GM23248 (cell line): ENCODE measurements at regions not wholly inside any gene's neighbourhood (a gene's known extent, or its start where the extent isn't known, plus 50 kb on each side); places are given as distances from the start of the nearest gene placed in this dataset.

Experiments used
- DNase-seq: peaks from one replicate; pipeline ENCODE4 v3.0.0-alpha.2; 2015
- H2AFZ ChIP-seq: fragments of 200-600 bp; sonication (generic); 2 replicates; pipeline ENCODE4 v1.6.1; 2016; ENCODE audit warnings: antibody characterized with exemption
- H3F3A ChIP-seq: fragments of 200-600 bp; sonication (generic); 2 replicates; pipeline ENCODE4 v1.6.1; 2016; ENCODE audit warnings: mild to moderate bottlenecking, antibody characterized with exemption, mixed run types; ENCODE audit not compliant: insufficient read depth
- H3K27ac ChIP-seq: fragments of 200-600 bp; sonication (generic); 2 replicates; pipeline ENCODE4 v1.5.1; 2016; ENCODE audit warnings: mild to moderate bottlenecking
- H3K27me3 ChIP-seq: fragments of 200-600 bp; sonication (generic); replicated peaks from 2 replicates; pipeline ENCODE4 v1.6.1; 2016; ENCODE audit warnings: mild to moderate bottlenecking; ENCODE audit not compliant: insufficient read depth
- H3K36me3 ChIP-seq: fragments of 200-600 bp; sonication (generic); 2 replicates; pipeline ENCODE4 v1.6.1; 2016; ENCODE audit warnings: low read depth, mild to moderate bottlenecking
- H3K4me1 ChIP-seq: fragments of 200-600 bp; sonication (generic); 2 replicates; pipeline ENCODE4 v1.6.1; 2016; ENCODE audit warnings: mild to moderate bottlenecking; ENCODE audit not compliant: insufficient read depth
- H3K4me2 ChIP-seq: fragments of 200-600 bp; sonication (generic); one replicate; pipeline ENCODE4 v1.6.1; 2016; ENCODE audit warnings: mild to moderate bottlenecking; ENCODE audit not compliant: unreplicated experiment
- H3K4me3 ChIP-seq: fragments of 200-600 bp; sonication (generic); 2 replicates; pipeline ENCODE4 v1.5.1; 2016; ENCODE audit warnings: mild to moderate bottlenecking
- H3K79me2 ChIP-seq: fragments of 200-600 bp; sonication (generic); 2 replicates; pipeline ENCODE4 v1.6.1; 2016; ENCODE audit warnings: mild to moderate bottlenecking; ENCODE audit not compliant: insufficient read depth
- H3K9ac ChIP-seq: fragments of 200-600 bp; sonication (generic); 2 replicates; pipeline ENCODE4 v1.6.1; 2016; ENCODE audit warnings: mild to moderate bottlenecking
- H3K9me2 ChIP-seq: fragments of 200-600 bp; sonication (generic); 2 replicates; pipeline ENCODE4 v1.6.1; 2016; ENCODE audit warnings: mixed run types, mild to moderate bottlenecking, moderate library complexity; ENCODE audit not compliant: insufficient read depth
- H3K9me3 ChIP-seq: fragments of 200-600 bp; sonication (generic); one replicate; pipeline ENCODE4 v1.6.1; 2017; ENCODE audit warnings: low read depth
- H4K20me1 ChIP-seq: fragments of 200-600 bp; sonication (generic); 2 replicates; pipeline ENCODE4 v1.6.0; 2016; ENCODE audit not compliant: insufficient read depth
- EZH2 ChIP-seq: fragments of 200-600 bp; sonication (generic); IDR thresholded peaks from 2 replicates; pipeline ENCODE4 v1.6.1; 2018; ENCODE audit warnings: antibody characterized with exemption, mild to moderate bottlenecking; ENCODE audit not compliant: insufficient read depth, poor library complexity, severe bottlenecking
- EZH2phosphoT487 ChIP-seq: fragments of 200-600 bp; sonication (generic); IDR thresholded peaks from 2 replicates; pipeline ENCODE4 v1.6.1; 2018; ENCODE audit warnings: antibody characterized with exemption, moderate library complexity, mild to moderate bottlenecking, low read depth; ENCODE audit not compliant: insufficient read depth
- WGBS, 2 experiments: methylation state at CpG; one replicate each; pipeline ENCODE4 v1.1.6; 2015 to 2017; ENCODE audit warnings: low lambda C conversion rate in 2 of 2, low coverage in 1 of 2; ENCODE audit errors: missing lambda C conversion rate in 2 of 2; 5-methylcytosine and 5-hydroxymethylcytosine counted together
- in situ Hi-C: fragments of 300-500 bp; cut with MboI; formaldehyde crosslinking; loops from 2 replicates; pipeline ENCODE4 v1.15.0; 2020

DNA sequence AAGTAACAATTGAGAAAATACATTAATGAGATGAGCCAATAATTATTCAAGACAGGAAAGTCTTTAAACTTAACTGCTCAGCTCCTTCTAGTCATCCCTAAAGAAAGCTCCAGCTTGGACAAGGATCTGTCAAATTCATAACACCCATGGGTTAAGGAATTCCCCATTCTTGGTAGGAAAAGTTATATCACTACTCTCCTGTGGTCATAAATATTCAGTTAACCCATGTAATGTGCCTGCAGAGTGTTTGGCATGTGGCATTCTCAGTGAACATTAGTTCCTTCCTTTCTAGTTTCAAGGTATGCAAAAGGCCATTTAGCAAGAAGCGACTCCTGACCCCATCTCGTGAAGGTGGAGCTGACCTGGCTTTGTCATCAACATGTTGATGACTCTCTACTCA is 76.7 kb upstream of the VCAM1 start:
- TF ChIP-seq EZH2 (no peak), EZH2phosphoT487 (no peak)
- WGBS, 2 experiments = 77 to 91% methylated on average over 2 of the region's 2 CpGs
- Histone ChIP-seq H3K4me1 (no peaks in the 10 kb centered on the region), H3K79me2 (no peaks in the 10 kb centered on the region), H3K27ac (no peak overlapping the region), H3K4me3 (no peak overlapping the region), H3K9me3 (no peaks in the 10 kb centered on the region), H3F3A (no peaks in the 10 kb centered on the region), H4K20me1 (no peaks in the 10 kb centered on the region), H2AFZ (no peak overlapping the region), H3K9me2 (no peaks in the 10 kb centered on the region), H3K9ac (no peak overlapping the region), H3K4me2 (no peak overlapping the region), H3K36me3 (no peaks in the 10 kb centered on the region), H3K27me3 (no peaks in the 10 kb centered on the region)
- DNase-seq = no peak
- in situ Hi-C loops = no loop called here

DNA sequence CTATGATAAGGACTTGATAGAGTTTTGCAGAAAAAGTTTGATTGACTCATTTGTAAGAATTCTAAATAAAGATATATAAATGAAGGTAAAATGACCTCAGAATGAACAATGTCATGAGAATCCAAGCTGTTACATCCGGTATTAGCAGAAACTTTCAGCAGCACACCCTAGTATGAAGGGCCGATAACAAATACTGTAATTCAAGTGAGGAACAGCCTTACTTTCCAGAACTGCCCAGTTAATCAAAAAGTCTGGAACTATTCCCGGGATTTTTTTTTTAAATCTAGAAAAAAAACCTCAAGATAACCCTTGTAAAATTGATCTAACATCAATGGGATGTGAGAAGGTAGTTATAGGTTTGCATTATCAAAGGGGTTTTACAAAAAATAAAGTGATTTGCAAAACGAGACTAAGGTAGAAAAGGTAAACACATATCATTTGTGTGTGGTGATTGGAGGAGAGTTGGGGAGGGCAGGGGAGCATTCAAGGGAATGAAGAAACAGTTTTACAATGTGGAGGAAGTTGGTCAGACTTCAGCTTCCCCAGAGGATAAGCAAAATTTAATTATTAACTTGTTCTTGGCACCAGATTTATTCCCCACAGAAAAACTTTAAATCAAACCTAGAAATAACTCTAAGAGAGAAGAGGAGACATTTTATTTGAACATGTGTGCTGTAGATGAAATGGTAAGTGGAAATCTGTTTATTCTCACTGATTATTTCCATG is 75.9 kb upstream of the VCAM1 start:
- H3K27me3 ChIP-seq = no peaks in the 10 kb centered on the region
- no peaks in the 10 kb centered on the region for H3K9me2 ChIP-seq
- H3K79me2 ChIP-seq = no peaks in the 10 kb centered on the region
- H3K4me1 ChIP-seq = no peaks in the 10 kb centered on the region
- H4K20me1 ChIP-seq = no peaks in the 10 kb centered on the region
- no peak overlapping the region for H3K4me3 ChIP-seq
- peak; percentile 5 for DNase-seq
- H3K4me2 ChIP-seq = no peak overlapping the region
- H3K9ac ChIP-seq = no peak overlapping the region
- H3K9me3 ChIP-seq = no peaks in the 10 kb centered on the region
- no peak overlapping the region for H2AFZ ChIP-seq
- in situ Hi-C loops = no loop called here
- no peaks in the 10 kb centered on the region for H3F3A ChIP-seq
- H3K27ac ChIP-seq = no peak overlapping the region
- WGBS, 2 experiments = 75 to 84% methylated on average over 4 of the region's 4 CpGs
- no peak for TF ChIP-seq EZH2phosphoT487
- no peak for TF ChIP-seq EZH2
- no peaks in the 10 kb centered on the region for H3K36me3 ChIP-seq

DNA sequence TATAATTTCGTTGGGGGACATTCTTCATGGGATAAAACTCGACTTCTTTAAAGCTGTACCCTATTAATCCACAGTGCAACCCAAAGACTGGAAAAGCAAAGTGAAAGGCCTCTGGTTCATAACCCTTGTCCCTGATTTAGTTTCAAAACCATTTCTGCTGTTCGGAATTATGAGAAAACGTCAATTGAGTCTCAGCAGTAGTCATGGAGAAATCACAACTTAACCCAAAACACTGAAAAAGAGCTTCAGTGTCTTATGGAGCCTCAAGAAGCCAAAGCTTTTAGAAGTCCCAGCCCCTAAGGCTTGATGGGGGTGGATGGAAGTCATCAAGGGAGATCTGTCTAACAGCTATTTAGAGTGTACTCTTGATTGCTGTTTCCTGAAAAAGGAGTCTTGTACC is 73.5 kb upstream of the VCAM1 start:
- WGBS, 2 experiments = 53 to 59% methylated on average over 4 of the region's 4 CpGs
- Histone ChIP-seq H3F3A (no peaks in the 10 kb centered on the region), H3K4me1 (no peaks in the 10 kb centered on the region), H3K4me3 (no peak overlapping the region), H3K27ac (no peak overlapping the region), H3K36me3 (no peaks in the 10 kb centered on the region), H3K9me3 (no peaks in the 10 kb centered on the region), H3K27me3 (no peaks in the 10 kb centered on the region), H2AFZ (no peak overlapping the region), H3K4me2 (no peak overlapping the region), H4K20me1 (no peaks in the 10 kb centered on the region), H3K9me2 (no peaks in the 10 kb centered on the region), H3K79me2 (no peaks in the 10 kb centered on the region), H3K9ac (no peak overlapping the region)
- TF ChIP-seq EZH2phosphoT487 (no peak), EZH2 (no peak)
- DNase-seq = no peak
- in situ Hi-C loops = no loop called here

DNA sequence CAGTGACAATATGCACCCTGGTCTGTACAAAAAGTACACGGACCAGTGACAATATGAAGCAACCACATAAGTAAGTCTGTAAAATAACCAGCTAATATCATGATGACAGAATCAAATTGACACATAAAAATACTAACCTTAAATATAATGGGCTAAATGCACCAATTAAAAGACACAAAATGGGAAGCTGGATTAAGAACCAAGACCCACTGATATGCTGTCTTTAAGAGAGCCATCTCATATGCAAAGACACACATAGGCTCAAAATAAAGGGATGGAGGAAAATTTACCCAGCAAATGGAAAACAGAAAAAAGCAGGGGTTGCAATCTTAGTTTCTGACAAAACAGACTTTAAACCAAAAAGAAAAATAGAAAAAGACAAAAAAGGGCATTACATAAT is 70.4 kb upstream of the VCAM1 start:
- 47 to 52% methylated on average over 1 of the region's 1 CpG for WGBS, 2 experiments

More for the DNA sequence above, 70.4 kb upstream of the VCAM1 start:
- no peak overlapping the region for H2AFZ ChIP-seq
- no peak overlapping the region for H3K4me3 ChIP-seq
- no peaks in the 10 kb centered on the region for H3K9me3 ChIP-seq
- DNase-seq = no peak
- H3K9me2 ChIP-seq = no peaks in the 10 kb centered on the region
- TF ChIP-seq EZH2 = no peak
- H3K9ac ChIP-seq = no peak overlapping the region
- H4K20me1 ChIP-seq = no peaks in the 10 kb centered on the region
- no peaks in the 10 kb centered on the region for H3K79me2 ChIP-seq
- in situ Hi-C loops = no loop called here
- no peak overlapping the region for H3K27ac ChIP-seq
- H3K27me3 ChIP-seq = no peaks in the 10 kb centered on the region
- H3F3A ChIP-seq = no peaks in the 10 kb centered on the region
- H3K36me3 ChIP-seq = no peaks in the 10 kb centered on the region
- no peaks in the 10 kb centered on the region for H3K4me1 ChIP-seq
- H3K4me2 ChIP-seq = no peak overlapping the region
